Adrenal gland (tissue), 9 donors: ENCODE measurements at regions not wholly inside any gene's neighbourhood (a gene's known extent, or its start where the extent isn't known, plus 50 kb on each side); places are given as distances from the start of the nearest gene placed in this dataset.
"Not testable (repeated sequence)": the region's sequence is repeated elsewhere in the genome, so short reads cannot be mapped to it uniquely, and the experiment has no call there.

Experiments
- DNase-seq, 7 donors: peaks; one replicate each; pipeline ENCODE4 v3.0.0-alpha.2; 2019 to 2020
- H3K27ac ChIP-seq, 5 donors: fragments of 200-600 bp; sonication (generic) in 4 of 5; 1 replicate in 3 of 5; 2 replicates in 2 of 5; pipeline versions ENCODE4 v1.5.1 to v1.8.0; 2016 to 2020; ENCODE audit warnings: mild to moderate bottlenecking in 1 of 5
- H3K27me3 ChIP-seq: fragments of 200-600 bp; 2 replicates; pipeline ENCODE4 v1.8.0; 2021
- H3K36me3 ChIP-seq, 2 donors: fragments of 200-600 bp; replicated peaks in 1 of 2; 1 replicate in 1 of 2; 2 replicates in 1 of 2; pipeline versions ENCODE4 v1.5.1 to v1.8.0; 2018 to 2022
- H3K4me1 ChIP-seq, 2 donors: fragments of 200-600 bp; replicated peaks in 1 of 2; 1 replicate in 1 of 2; 2 replicates in 1 of 2; pipeline versions ENCODE4 v1.5.1 to v1.8.0; 2018 to 2021
- H3K4me3 ChIP-seq, 4 donors: fragments of 200-600 bp; sonication (generic) in 3 of 4; one replicate each; pipeline ENCODE4 v1.5.1; 2016 to 2018
- H3K9me3 ChIP-seq, 3 donors: fragments of 200-600 bp; sonication (generic) in 1 of 3; replicated peaks in 1 of 3; 1 replicate in 2 of 3; 2 replicates in 1 of 3; pipeline versions ENCODE4 v1.5.1 to v1.8.0; 2016 to 2021
- CTCF ChIP-seq, 6 experiments: fragments of 450-650 bp in 4 of 6; fragments of 200-600 bp in 2 of 6; sonication (generic) in 1 of 6; IDR thresholded peaks; 1 replicate in 5 of 6; 2 replicates in 1 of 6; pipeline versions ENCODE4 v1.5.1 to v1.8.0; 2016 to 2021; ENCODE audit warnings: antibody characterized with exemption in 6 of 6, mild to moderate bottlenecking in 2 of 6, moderate library complexity in 1 of 6
- POLR2A ChIP-seq, 2 donors: fragments of 450-650 bp; IDR thresholded peaks; one replicate each; pipeline ENCODE4 v1.6.1; 2017; ENCODE audit warnings: antibody characterized with exemption in 2 of 2, mild to moderate bottlenecking in 2 of 2, moderate library complexity in 1 of 2
- WGBS, 4 donors: extraction: QIAGEN DNeasy Blood & Tissue Kit in 2 of 4; methylation state at CpG; one replicate each; pipeline versions ENCODE4 v1.1.5 to v1.1.7; 2013 to 2017; 5-methylcytosine and 5-hydroxymethylcytosine counted together
- intact Hi-C, 2 donors: fragments of 100-400 bp; cut with DNase I; formaldehyde crosslinking; loops; one replicate each; pipeline versions ENCODE4 v1.14.1 to v1.15.0; 2022 to 2023
- donor health status: healthy with polysubstance abuse.
- donor health status: Bipolar disorder and iron deficiency.
- donor health status: DM: yes; HTN: yes; CAD: no.
- donor health status: DM: no; HTN: no; CAD: no.
- donor health status: DM: no; HTN: no; CAD: no.

GRCh38 chr7:10770176-10770575 is 203.5 kb upstream of the PHF14 start:
- Histone ChIP-seq H3K36me3 (no peaks in the 10 kb centered on the region), H3K4me1 (no peaks in the 10 kb centered on the region), H3K27ac (no peak overlapping the region), H3K27me3 (no peaks in the 10 kb centered on the region), H3K9me3 (no peaks in the 10 kb centered on the region), H3K4me3 (no peak overlapping the region)
- TF ChIP-seq POLR2A (IDR thresholded peaks at IDR 0.05) (no peak), CTCF (IDR thresholded peaks at IDR 0.05) (no peak)
- WGBS, 4 donors = 70 to 84% (median 80%) methylated on average over 5 of the region's 5 CpGs
- DNase-seq = no peak
- intact Hi-C loops = no loop called here

- no peak for TF ChIP-seq CTCF (IDR thresholded peaks at IDR 0.05)
- no peak for TF ChIP-seq POLR2A (IDR thresholded peaks at IDR 0.05)
- Histone ChIP-seq H3K27me3 (no peaks in the 10 kb centered on the region), H3K27ac (no peak overlapping the region), H3K4me1 (no peaks in the 10 kb centered on the region), H3K4me3 (no peak overlapping the region), H3K9me3 (no peaks in the 10 kb centered on the region), H3K36me3 (no peaks in the 10 kb centered on the region)
- intact Hi-C loops = no loop called here
- DNase-seq = no peak
- WGBS, 4 donors = 74 to 91% (median 79%) methylated on average over 3 of the region's 3 CpGs
Measured at GRCh38 chr7:10773430-10773829, 200.2 kb upstream of the PHF14 start.

GRCh38 chr7:10779465-10780399 is 193.9 kb upstream of the PHF14 start:
- Histone ChIP-seq H3K27ac (no peak overlapping the region), H3K27me3 (no peaks in the 10 kb centered on the region), H3K4me1 (no peaks in the 10 kb centered on the region), H3K36me3 (no peaks in the 10 kb centered on the region), H3K4me3 (no peak overlapping the region), H3K9me3 (no peaks in the 10 kb centered on the region)
- no peak for DNase-seq
- 92 to 94% (median 93%) methylated on average over 43 to 52 of the region's 52 CpGs for WGBS, 4 donors
- TF ChIP-seq CTCF (IDR thresholded peaks at IDR 0.05) (no peak), POLR2A (IDR thresholded peaks at IDR 0.05) (no peak)
- intact Hi-C loops = no loop called here

GRCh38 chr7:10780400-10780747 is 193.3 kb upstream of the PHF14 start:
- no peak overlapping the region for H3K27ac ChIP-seq
- no peaks in the 10 kb centered on the region for H3K9me3 ChIP-seq
- intact Hi-C loops = no loop called here
- H3K4me1 ChIP-seq = no peaks in the 10 kb centered on the region
- no peak for TF ChIP-seq POLR2A (IDR thresholded peaks at IDR 0.05)
- TF ChIP-seq CTCF (IDR thresholded peaks at IDR 0.05) = no peak
- no peaks in the 10 kb centered on the region for H3K36me3 ChIP-seq
- DNase-seq = no peak
- WGBS, 4 donors = 86 to 88% (median 87%) methylated on average over 7 of the region's 7 CpGs
- no peaks in the 10 kb centered on the region for H3K27me3 ChIP-seq
- H3K4me3 ChIP-seq = no peak overlapping the region

- H3K27me3 ChIP-seq, H3K27ac ChIP-seq, H3K36me3 ChIP-seq, H3K4me3 ChIP-seq, H3K9me3 ChIP-seq, DNase-seq, intact Hi-C loops, H3K4me1 ChIP-seq: not testable (repeated sequence)
- WGBS, 4 donors = 82 to 92% (median 87%) methylated on average over 9 of the region's 9 CpGs
Measured at GRCh38 chr7:10786976-10787375, 186.7 kb upstream of the PHF14 start.
